Motor neuron (in vitro differentiated cells): ENCODE measurements at regions not wholly inside any gene's neighbourhood (a gene's known extent, or its start where the extent isn't known, plus 50 kb on each side); places are given as distances from the start of the nearest gene placed in this dataset.

Experiments
- ATAC-seq, 8 experiments: fragments of 200-7000 bp; cut with Tn5 transposase; replicated peaks in 6 of 8; 2 replicates each; pipeline ENCODE4 v1.8.0; 2021; ENCODE audit warnings: mild to moderate bottlenecking in 8 of 8, moderate library complexity in 8 of 8
- H3K27ac ChIP-seq, 2 donors: fragments of 250-450 bp; sonication (Bioruptor Pico); 2 replicates each; pipeline ENCODE4 v1.9.0; 2021; ENCODE audit warnings: antibody characterized with exemption in 2 of 2, mild to moderate bottlenecking in 2 of 2, moderate library complexity in 1 of 2
- H3K4me1 ChIP-seq, 2 donors: fragments of 250-450 bp; sonication (Bioruptor Pico); replicated peaks in 1 of 2; 2 replicates each; pipeline ENCODE4 v1.6.1; 2021; ENCODE audit warnings: antibody characterized with exemption in 2 of 2, mild to moderate bottlenecking in 2 of 2, moderate library complexity in 1 of 2
- H3K4me3 ChIP-seq, 5 donors: fragments of 250-450 bp; sonication (Bioruptor Pico); 2 replicates each; pipeline ENCODE4 v1.9.0; 2021; ENCODE audit warnings: antibody characterized with exemption in 5 of 5, mild to moderate bottlenecking in 5 of 5, moderate library complexity in 4 of 5
- WGBS, 10 experiments: fragments of 450-650 bp; shearing (Covaris generic); methylation state at CpG; one replicate each; pipeline ENCODE4 v1.0.0; 2022; 5-methylcytosine and 5-hydroxymethylcytosine counted together
- in situ Hi-C, 9 experiments: fragments of 400-800 bp; cut with MboI; loops; one replicate each; pipeline ENCODE4 v1.15.0; 2021; ENCODE audit warnings: low sequenced_read_pairs in 9 of 9, low pct_unique_long_range_greater_than_20kb in 2 of 9; ENCODE audit not compliant: unreplicated experiment in 9 of 9

DNA sequence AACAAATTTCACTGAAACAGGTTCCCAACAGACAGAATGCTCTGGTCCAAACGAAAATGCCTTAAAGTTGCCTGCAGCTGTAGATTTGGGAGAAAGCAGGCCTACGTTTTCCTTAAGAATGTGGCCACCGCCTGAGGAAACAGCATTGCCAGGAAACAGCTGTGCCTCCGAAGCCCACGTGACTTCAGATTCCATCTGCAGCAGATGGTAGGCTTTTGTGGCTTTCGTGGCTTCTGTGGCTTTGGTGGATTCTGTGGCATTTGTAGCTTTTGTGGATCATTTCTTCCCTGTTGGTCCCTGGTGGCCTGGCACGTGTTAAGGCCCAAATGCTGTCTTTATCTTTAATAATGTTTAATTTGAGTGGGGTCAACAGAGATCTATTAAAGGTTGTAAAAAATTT lies 222.9 kb downstream of the TTLL2 start:
- peaks cover 10 to 12% of the 10 kb centered on the region in 2 donors for H3K4me1 ChIP-seq
- no peak overlapping the region for H3K4me3 ChIP-seq
- in situ Hi-C loops: no loop called here
- no peak overlapping the region for H3K27ac ChIP-seq
- ATAC-seq: no peak
- 8 to 100% (median 90%) methylated on average over 1 to 7 of the region's 7 CpGs for WGBS, 10 experiments

- Histone ChIP-seq H3K4me1 (peaks cover 10% of the 10 kb centered on the region in 2 donors), H3K27ac (no peak overlapping the region), H3K4me3 (no peak overlapping the region)
- no peak for ATAC-seq
- in situ Hi-C loops: no loop called here
- 20 to 100% (median 80%) methylated on average over 1 to 5 of the region's 5 CpGs; no CpG with 5 or more reads in 5 of the 10 experiments for WGBS, 10 experiments
Observed at GRCh38 chr6:167548451-167548850, 223.6 kb downstream of the TTLL2 start.

GRCh38 chr6:167549213-167549612 lies 224.3 kb downstream of the TTLL2 start:
- 28 to 94% (median 83%) methylated on average over 1 to 9 of the region's 9 CpGs; no CpG with 5 or more reads in 1 of the 10 experiments for WGBS, 10 experiments
- Histone ChIP-seq H3K4me3 (no peak overlapping the region), H3K4me1 (peaks cover 6 to 10% of the 10 kb centered on the region in 2 donors), H3K27ac (no peak overlapping the region)
- in situ Hi-C loops: no loop called here
- peak in 3 of 8 experiments; percentile 36 to 58 (median 50) for ATAC-seq

DNA sequence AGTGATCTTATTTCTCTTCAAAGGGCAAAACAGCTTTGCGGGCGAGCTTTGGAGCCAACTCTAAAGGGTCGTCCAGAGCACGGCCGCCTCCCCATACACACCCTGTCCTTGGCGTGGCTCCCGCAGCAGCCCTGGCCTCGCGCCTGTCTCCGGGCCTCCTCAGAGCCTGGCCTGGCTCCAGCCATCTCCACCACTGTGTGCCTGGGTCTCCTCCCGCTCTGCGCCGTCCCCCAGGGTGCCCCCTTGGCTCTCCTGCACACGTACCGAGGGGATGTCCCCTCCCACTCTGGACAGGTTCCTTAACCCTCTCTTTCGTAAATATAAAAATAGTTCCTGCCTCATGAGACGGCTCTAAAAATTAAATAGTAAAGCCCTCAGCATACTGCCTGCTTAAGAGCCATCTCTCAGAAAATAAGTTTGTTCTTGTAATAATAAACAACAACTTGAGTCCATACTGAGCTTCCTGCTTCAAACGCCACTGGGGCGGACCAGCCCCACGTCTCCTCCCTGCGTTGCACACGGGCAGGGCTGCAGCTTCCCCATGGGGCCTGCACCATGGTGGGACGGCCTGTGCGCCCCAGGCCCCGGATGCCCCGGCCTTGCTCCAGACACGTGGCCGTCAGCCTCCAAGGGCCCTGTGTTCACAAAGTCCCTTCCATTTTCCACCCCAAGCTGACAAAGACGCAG lies 226.2 kb downstream of the TTLL2 start:
- ATAC-seq: peak in 4 of 8 experiments; percentile 33 to 86 (median 64)
- Histone ChIP-seq H3K27ac (no peak overlapping the region), H3K4me3 (no peak overlapping the region), H3K4me1 (peaks cover 6 to 10% of the 10 kb centered on the region in 2 donors)
- in situ Hi-C loops: no loop called here
- WGBS, 10 experiments: 0 to 93% (median 40%) methylated on average over 1 to 6 of the region's 29 CpGs; no CpG with 5 or more reads in 3 of the 10 experiments

- Histone ChIP-seq H3K27ac (no peak overlapping the region), H3K4me3 (no peak overlapping the region), H3K4me1 (peaks cover 6 to 10% of the 10 kb centered on the region in 2 donors)
- WGBS, 10 experiments: 85 to 94% (median 87%) methylated on average over 3 to 13 of the region's 26 CpGs; no CpG with 5 or more reads in 7 of the 10 experiments
- ATAC-seq: no peak
- in situ Hi-C loops: no loop called here
Observed at GRCh38 chr6:167551628-167552257, 226.9 kb downstream of the TTLL2 start.

DNA sequence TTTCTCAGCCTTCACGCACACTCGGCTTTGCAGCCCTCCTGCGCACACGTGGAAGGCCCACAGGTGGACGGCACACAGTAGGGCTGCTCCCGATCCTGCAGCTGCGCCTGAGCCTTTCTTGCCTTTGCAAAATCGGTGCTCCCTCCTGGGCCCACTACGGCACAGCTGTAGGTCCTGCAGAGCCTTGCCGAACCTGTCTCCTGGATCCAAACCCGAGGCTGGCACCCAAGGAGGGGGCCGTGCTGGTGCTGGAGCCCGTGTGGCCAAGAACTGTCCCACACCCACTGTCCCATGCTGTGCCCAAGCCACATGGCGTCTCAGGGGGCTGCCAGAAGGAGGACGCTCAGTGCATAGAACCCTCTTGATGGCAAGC lies 227.4 kb downstream of the TTLL2 start:
- no peak for ATAC-seq
- in situ Hi-C loops: no loop called here
- Histone ChIP-seq H3K4me1 (peaks cover 6 to 10% of the 10 kb centered on the region in 2 donors), H3K27ac (no peak overlapping the region), H3K4me3 (no peak overlapping the region)
- WGBS, 10 experiments: 35 to 79% methylated on average over 2 to 9 of the region's 15 CpGs; no CpG with 5 or more reads in 8 of the 10 experiments

DNA sequence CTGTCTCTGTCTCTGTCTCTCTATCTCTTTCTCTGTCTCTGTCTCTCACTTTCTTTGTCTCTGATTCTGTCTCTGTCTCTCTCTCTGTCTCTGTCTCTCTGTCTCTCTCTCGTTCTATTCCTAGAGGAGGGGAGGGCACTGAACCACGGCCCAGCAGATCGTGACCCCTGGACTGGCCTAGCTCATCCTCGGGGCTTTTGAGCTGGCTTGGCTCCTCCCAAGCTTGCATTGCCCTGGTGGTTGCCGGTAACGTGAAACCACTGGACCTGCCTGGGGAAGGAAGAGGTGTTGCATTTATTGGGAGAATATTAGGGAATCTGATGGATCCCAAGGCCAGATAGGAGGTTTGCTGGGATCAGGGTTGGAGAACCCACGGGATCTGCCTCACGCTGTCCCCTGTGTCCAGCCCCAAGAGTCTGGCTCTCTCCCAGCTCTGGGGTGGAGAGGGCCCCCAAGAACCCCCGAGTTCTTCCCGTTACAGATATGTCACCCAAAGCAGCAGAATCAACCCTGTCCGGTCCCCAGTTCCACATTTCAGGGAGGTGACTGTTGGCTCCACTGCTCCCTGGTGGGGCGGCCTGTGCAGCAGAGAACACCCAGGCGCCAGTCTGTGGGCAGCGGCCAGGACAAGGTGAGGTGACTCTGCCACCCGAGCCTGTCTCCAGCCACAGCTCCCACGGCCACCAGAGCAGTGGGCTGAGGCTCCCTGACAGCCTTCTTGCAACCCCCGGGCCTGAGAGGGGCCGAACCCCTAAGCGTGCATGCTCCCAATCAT lies 228.3 kb downstream of the TTLL2 start:
- in situ Hi-C loops: no loop called here
- H3K4me1 ChIP-seq: peaks cover 9 to 19% of the 10 kb centered on the region in 2 donors
- H3K4me3 ChIP-seq: no peak overlapping the region
- 18 to 100% (median 80%) methylated on average over 2 to 7 of the region's 19 CpGs; no CpG with 5 or more reads in 1 of the 10 experiments for WGBS, 10 experiments
- H3K27ac ChIP-seq: no peak overlapping the region
- ATAC-seq: no peak

GRCh38 chr6:167553736-167554119 lies 228.8 kb downstream of the TTLL2 start:
- in situ Hi-C loops: no loop called here
- no peak overlapping the region for H3K4me3 ChIP-seq
- no peak overlapping the region for H3K27ac ChIP-seq
- ATAC-seq: no peak
- H3K4me1 ChIP-seq: peaks cover 12 to 24% of the 10 kb centered on the region in 2 donors
- WGBS, 10 experiments: 51 to 100% (median 83%) methylated on average over 1 to 5 of the region's 9 CpGs; no CpG with 5 or more reads in 6 of the 10 experiments

DNA sequence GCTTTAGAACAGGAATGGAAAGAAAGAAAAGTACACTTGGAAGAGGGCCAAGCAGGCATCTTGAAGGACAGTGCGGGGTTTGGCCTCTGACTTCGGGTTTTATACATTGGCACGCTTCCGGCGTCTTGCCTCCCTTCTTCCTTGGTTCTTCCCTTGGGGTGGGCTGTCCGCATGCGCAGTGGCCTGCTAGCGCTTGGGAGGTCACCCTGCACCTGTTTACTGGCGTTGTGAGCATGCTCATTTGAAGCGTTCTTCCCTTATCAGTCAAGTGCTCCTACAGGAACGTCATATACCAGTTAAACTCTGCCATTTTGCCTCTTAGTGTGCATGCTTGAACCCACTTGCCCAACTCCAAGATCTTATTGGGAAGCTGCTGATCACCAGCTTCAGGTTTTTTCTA lies 230.0 kb downstream of the TTLL2 start:
- peaks cover 11 to 23% of the 10 kb centered on the region in 2 donors for H3K4me1 ChIP-seq
- ATAC-seq: no peak
- no peak overlapping the region for H3K27ac ChIP-seq
- WGBS, 10 experiments: 41 to 100% (median 92%) methylated on average over 1 to 11 of the region's 11 CpGs
- H3K4me3 ChIP-seq: no peak overlapping the region
- in situ Hi-C loops: no loop called here

DNA sequence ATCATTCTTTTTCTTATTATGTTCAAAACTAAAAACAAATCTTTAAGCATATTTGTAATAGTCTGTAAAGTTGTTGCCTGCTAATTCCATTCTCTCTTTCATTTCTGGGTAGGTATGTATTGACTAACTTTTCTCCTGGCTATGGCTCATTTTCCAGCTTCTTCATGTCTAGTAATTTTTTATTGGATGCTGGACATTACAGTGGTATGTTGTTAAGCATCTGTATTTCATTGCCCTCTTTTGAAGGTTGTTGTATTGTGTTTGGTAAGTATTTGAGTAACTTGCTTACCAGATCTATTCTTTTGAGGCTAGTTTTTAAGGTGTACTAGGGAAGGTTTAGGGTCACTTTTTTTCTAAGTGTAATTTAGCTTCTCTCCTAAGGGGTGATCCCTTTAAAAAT lies 230.9 kb downstream of the TTLL2 start:
- Histone ChIP-seq H3K27ac (no peak overlapping the region), H3K4me1 (peaks cover 14 to 23% of the 10 kb centered on the region in 2 donors), H3K4me3 (no peak overlapping the region)
- no peak for ATAC-seq
- in situ Hi-C loops: no loop called here

DNA sequence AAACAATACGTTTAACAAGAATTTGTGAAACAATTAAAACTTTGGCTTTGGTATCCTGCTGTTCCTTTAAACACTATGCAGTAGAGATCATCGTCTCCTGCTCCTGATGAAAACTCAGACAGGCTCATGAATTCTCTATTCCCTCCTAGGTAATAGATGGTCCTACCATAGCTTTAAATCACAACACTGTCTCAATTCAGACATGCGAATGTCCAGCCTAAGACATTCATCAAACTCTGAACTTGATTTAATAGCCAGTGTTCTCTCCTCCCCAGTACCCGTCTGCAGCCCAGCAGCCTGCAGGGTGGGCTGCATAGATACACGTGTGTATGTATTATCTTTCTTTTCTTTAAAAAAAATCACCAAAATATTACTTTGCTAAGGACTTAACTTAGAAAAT lies 232.8 kb downstream of the TTLL2 start:
- in situ Hi-C loops: no loop called here
- Histone ChIP-seq H3K4me3 (no peak overlapping the region), H3K27ac (no peak overlapping the region), H3K4me1 (peaks cover 14 to 23% of the 10 kb centered on the region in 2 donors)
- WGBS, 10 experiments: 0 to 74% (median 33%) methylated on average over 1 to 5 of the region's 5 CpGs; no CpG with 5 or more reads in 3 of the 10 experiments
- peak in 5 of 8 experiments; percentile 82 to 91 (median 89) for ATAC-seq

DNA sequence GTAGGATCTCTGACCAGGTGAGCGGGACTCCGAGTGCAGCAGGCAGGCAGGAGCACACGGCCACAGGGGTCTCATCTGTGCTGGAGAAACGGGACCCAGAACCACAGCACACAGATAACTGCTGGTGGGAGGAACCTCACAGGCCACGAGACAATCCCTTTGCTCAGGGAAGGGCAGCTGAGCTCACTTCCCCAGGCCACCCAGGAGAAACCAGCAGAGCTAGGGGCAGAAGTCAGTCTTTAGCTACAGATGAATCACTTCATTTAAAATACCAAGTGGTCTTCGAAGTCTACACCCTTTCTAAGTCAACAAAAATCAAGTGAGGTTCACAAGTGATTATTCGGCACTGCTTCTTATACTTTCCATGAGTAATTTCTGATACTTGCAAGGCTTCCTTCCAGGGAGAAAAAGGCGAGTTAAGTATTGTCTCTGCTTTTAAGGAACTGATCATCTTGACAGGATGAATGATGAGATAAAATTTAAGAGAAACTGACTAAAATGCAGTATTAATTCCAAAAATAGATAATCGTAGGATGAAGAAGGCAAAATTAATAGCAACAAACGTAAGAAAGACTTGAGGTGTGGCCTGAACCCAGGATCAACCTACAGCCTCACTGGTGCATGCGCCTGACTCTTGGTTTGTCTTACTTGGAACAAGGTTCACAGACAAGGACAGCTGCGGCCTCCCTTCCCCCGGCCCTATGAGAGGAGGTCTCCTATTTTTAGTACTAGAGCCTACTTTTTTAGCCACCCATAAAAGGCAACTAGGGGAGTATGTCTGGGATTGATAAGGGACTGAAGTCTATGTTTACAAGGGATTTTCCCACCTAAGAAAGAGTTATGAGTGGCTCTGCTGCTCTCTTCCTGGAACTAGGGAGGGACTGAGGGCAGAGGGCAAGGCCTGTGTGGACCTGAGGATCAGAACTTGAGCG lies 233.6 kb downstream of the TTLL2 start:
- peak in 7 of 8 experiments; percentile 41 to 91 (median 65) for ATAC-seq
- Histone ChIP-seq H3K4me1 (peaks cover 14 to 23% of the 10 kb centered on the region in 2 donors), H3K4me3 (no peak overlapping the region), H3K27ac (peak overlapping the region; percentile 28 to 37)
- in situ Hi-C loops: no loop called here
- WGBS, 10 experiments: 0 to 93% (median 78%) methylated on average over 3 to 10 of the region's 14 CpGs; no CpG with 5 or more reads in 1 of the 10 experiments
